Testis (tissue), 2 donors: ENCODE measurements at regions not wholly inside any gene's neighbourhood (a gene's known extent, or its start where the extent isn't known, plus 50 kb on each side); places are given as distances from the start of the nearest gene placed in this dataset.

ENCODE experiments used
- CTCF ChIP-seq, 3 experiments: fragments of 450-650 bp in 2 of 3; fragments of 200-600 bp in 1 of 3; sonication (generic) in 1 of 3; IDR thresholded peaks; one replicate each; pipeline ENCODE4 v1.5.1; 2016 to 2019; ENCODE audit warnings: antibody characterized with exemption in 3 of 3, mild to moderate bottlenecking in 2 of 3, moderate library complexity in 1 of 3
- POLR2A ChIP-seq: fragments of 450-650 bp; IDR thresholded peaks from one replicate; pipeline ENCODE4 v1.6.1; 2017; ENCODE audit warnings: antibody characterized with exemption, mild to moderate bottlenecking, moderate library complexity

GRCh38 chr14:51500776-51501175 lies 150.9 kb upstream of the FRMD6 start:
- TF ChIP-seq CTCF (IDR thresholded peaks at IDR 0.05), result no peak
- no peak for TF ChIP-seq POLR2A
